ENCODE measurements at regions not wholly inside any gene's neighbourhood (a gene's known extent, or its start where the extent isn't known, plus 50 kb on each side); places are given as distances from the start of the nearest gene placed in this dataset.

GRCh38 chr6:45727228-45727627, 288.4 kb downstream of the CLIC5 start:
- no peak overlapping the region for H3K4me3 Mint-ChIP-seq (ENCODE audit: unreplicated experiment)
- no peak for TF ChIP-seq CTCF (IDR thresholded peaks at IDR 0.05)
- peaks cover 12% of the 10 kb centered on the region for H3K4me1 Mint-ChIP-seq (ENCODE audit: low read depth)
- H3K9me3 Mint-ChIP-seq (ENCODE audit: low read depth), result peaks cover 3% of the 10 kb centered on the region
- no peaks in the 10 kb centered on the region for H3K36me3 Mint-ChIP-seq (ENCODE audit: low read depth)
- H3K27me3 Mint-ChIP-seq (ENCODE audit: low read depth), result no peaks in the 10 kb centered on the region
- no peak overlapping the region for H3K27ac Mint-ChIP-seq (ENCODE audit: unreplicated experiment)
- no peak for DNase-seq (ENCODE audit: low spot score)

GRCh38 chr6:45726444-45726843, 289.2 kb downstream of the CLIC5 start:
- Mint-ChIP-seq H3K9me3 (ENCODE audit: low read depth) (peaks cover 3% of the 10 kb centered on the region), H3K4me1 (ENCODE audit: low read depth) (peaks cover 12% of the 10 kb centered on the region), H3K4me3 (ENCODE audit: unreplicated experiment) (no peak overlapping the region), H3K27me3 (ENCODE audit: low read depth) (no peaks in the 10 kb centered on the region), H3K36me3 (ENCODE audit: low read depth) (no peaks in the 10 kb centered on the region), H3K27ac (ENCODE audit: unreplicated experiment) (no peak overlapping the region)
- no peak for TF ChIP-seq CTCF (IDR thresholded peaks at IDR 0.05)
- DNase-seq (ENCODE audit: low spot score), result no peak

- no peak overlapping the region for H3K27ac Mint-ChIP-seq (ENCODE audit: unreplicated experiment)
- peaks cover 12% of the 10 kb centered on the region for H3K4me1 Mint-ChIP-seq (ENCODE audit: low read depth)
- H3K4me3 Mint-ChIP-seq (ENCODE audit: unreplicated experiment), result no peak overlapping the region
- H3K36me3 Mint-ChIP-seq (ENCODE audit: low read depth), result no peaks in the 10 kb centered on the region
- TF ChIP-seq CTCF (IDR thresholded peaks at IDR 0.05), result no peak
- peaks cover 3% of the 10 kb centered on the region for H3K9me3 Mint-ChIP-seq (ENCODE audit: low read depth)
- no peak for DNase-seq (ENCODE audit: low spot score)
- no peaks in the 10 kb centered on the region for H3K27me3 Mint-ChIP-seq (ENCODE audit: low read depth)
These were observed 291.1 kb downstream of the CLIC5 start for GRCh38 chr6:45724511-45724910.

GRCh38 chr6:45724027-45724426, 291.6 kb downstream of the CLIC5 start:
- no peak for TF ChIP-seq CTCF (IDR thresholded peaks at IDR 0.05)
- Mint-ChIP-seq H3K4me3 (ENCODE audit: unreplicated experiment) (no peak overlapping the region), H3K4me1 (ENCODE audit: low read depth) (peaks cover 16% of the 10 kb centered on the region), H3K9me3 (ENCODE audit: low read depth) (peaks cover 3% of the 10 kb centered on the region), H3K27ac (ENCODE audit: unreplicated experiment) (no peak overlapping the region), H3K36me3 (ENCODE audit: low read depth) (no peaks in the 10 kb centered on the region), H3K27me3 (ENCODE audit: low read depth) (no peaks in the 10 kb centered on the region)
- no peak for DNase-seq (ENCODE audit: low spot score)

- no peaks in the 10 kb centered on the region for H3K27me3 Mint-ChIP-seq (ENCODE audit: low read depth)
- no peak for DNase-seq (ENCODE audit: low spot score)
- no peak for TF ChIP-seq CTCF (IDR thresholded peaks at IDR 0.05)
These were observed 292.8 kb downstream of the CLIC5 start for GRCh38 chr6:45722876-45723275.

More at GRCh38 chr6:45722876-45723275, 292.8 kb downstream of the CLIC5 start:
- Mint-ChIP-seq H3K9me3 (ENCODE audit: low read depth) (peaks cover 3% of the 10 kb centered on the region), H3K27ac (ENCODE audit: unreplicated experiment) (no peak overlapping the region), H3K4me1 (ENCODE audit: low read depth) (peaks cover 23% of the 10 kb centered on the region), H3K36me3 (ENCODE audit: low read depth) (no peaks in the 10 kb centered on the region), H3K4me3 (ENCODE audit: unreplicated experiment) (no peak overlapping the region)
